PC-3 (cell line): ENCODE measurements at regions not wholly inside any gene's neighbourhood (a gene's known extent, or its start where the extent isn't known, plus 50 kb on each side); places are given as distances from the start of the nearest gene placed in this dataset.

ENCODE experiments used
- ATAC-seq: fragments of 200-7000 bp; cut with Tn5 transposase; 2 replicates; pipeline ENCODE4 v1.9.1; 2020; ENCODE audit warnings: mild to moderate bottlenecking, moderate library complexity
- BruUV-seq: library from RNA; stranded (reverse); fragments of 400-500 nt; replicated peaks from 2 replicates; lab custom pipeline; 2021; lab: Mats Ljungman, UMichigan
- CTCF ChIA-PET: fragments of 300-600 bp; sonication (Branson Sonifier 250); formaldehyde crosslinking; loops from one replicate; lab custom pipeline; 2022; ENCODE audit warnings: antibody characterized with exemption; lab: Charles Lee
- POLR2A ChIA-PET: fragments of 300-600 bp; sonication (Branson Sonifier 250); formaldehyde crosslinking; loops from one replicate; lab custom pipeline; 2022; ENCODE audit warnings: antibody characterized with exemption; ENCODE audit not compliant: unreplicated experiment; lab: Charles Lee
- DNase-seq: peaks from one replicate; pipeline ENCODE4 v3.0.0-alpha.2; 2015
- H2AFZ ChIP-seq: fragments of 300-600 bp; sonication (generic); 2 replicates; pipeline ENCODE4 v1.6.0; 2016; ENCODE audit warnings: antibody characterized with exemption, low read length
- H3F3A ChIP-seq: fragments of 300-600 bp; sonication (generic); one replicate; pipeline ENCODE4 v1.6.0; 2017; ENCODE audit warnings: antibody characterized with exemption, low read length, control low read depth, mild to moderate bottlenecking; ENCODE audit not compliant: unreplicated experiment
- H3K27ac ChIP-seq: fragments of 300-600 bp; sonication (generic); 2 replicates; pipeline ENCODE4 v1.5.1; 2016; ENCODE audit warnings: mild to moderate bottlenecking, low read length
- H3K27me3 ChIP-seq: fragments of 300-600 bp; sonication (generic); 2 replicates; pipeline ENCODE4 v1.6.1; 2016; ENCODE audit warnings: low read length, mixed read lengths
- H3K36me3 ChIP-seq: fragments of 300-600 bp; sonication (generic); 2 replicates; pipeline ENCODE4 v1.6.1; 2016; ENCODE audit warnings: low read depth, mixed run types, low read length, mixed read lengths
- H3K4me1 ChIP-seq: fragments of 300-600 bp; sonication (generic); 2 replicates; pipeline ENCODE4 v1.5.1; 2016; ENCODE audit warnings: low read length; ENCODE audit not compliant: insufficient read depth
- H3K4me2 ChIP-seq: fragments of 300-600 bp; sonication (generic); 2 replicates; pipeline ENCODE4 v1.6.0; 2016; ENCODE audit warnings: low read length
- H3K4me3 ChIP-seq: fragments of 300-600 bp; sonication (generic); 2 replicates; pipeline ENCODE4 v1.5.1; 2016; ENCODE audit warnings: mild to moderate bottlenecking, low read length, mixed read lengths
- H3K79me2 ChIP-seq: fragments of 300-600 bp; sonication (generic); 2 replicates; pipeline ENCODE4 v1.6.1; 2017; ENCODE audit warnings: low read length, mixed read lengths
- H3K9ac ChIP-seq: fragments of 300-600 bp; sonication (generic); 2 replicates; pipeline ENCODE4 v1.6.0; 2016; ENCODE audit warnings: mild to moderate bottlenecking, low read length
- H3K9me2 ChIP-seq: fragments of 300-600 bp; sonication (generic); replicated peaks from 2 replicates; pipeline ENCODE4 v1.6.1; 2016; ENCODE audit warnings: mixed run types, low read length, mixed read lengths
- H3K9me3 ChIP-seq: fragments of 300-600 bp; sonication (generic); 2 replicates; pipeline ENCODE4 v1.6.1; 2016; ENCODE audit warnings: low read length, mixed read lengths
- H4K20me1 ChIP-seq: fragments of 300-600 bp; sonication (generic); 2 replicates; pipeline ENCODE4 v1.6.1; 2016; ENCODE audit warnings: low read length, mixed read lengths
- EZH2 ChIP-seq: fragments of 300-600 bp; sonication (generic); IDR thresholded peaks from one replicate; pipeline ENCODE4 v1.6.1; 2017; ENCODE audit warnings: antibody characterized with exemption, mild to moderate bottlenecking, low read length; ENCODE audit not compliant: unreplicated experiment
- EZH2phosphoT487 ChIP-seq: fragments of 300-600 bp; sonication (generic); IDR thresholded peaks from 2 replicates; pipeline ENCODE4 v1.6.1; 2018; ENCODE audit warnings: mild to moderate bottlenecking, antibody characterized with exemption, low read length, borderline replicate concordance
- intact Hi-C: fragments of 100-400 bp; cut with micrococcal nuclease; formaldehyde crosslinking; loops from 2 replicates; pipeline ENCODE4 v1.9.0; 2023
- TF ChIP-seq, protein P1 (sequence below): fragments of 300-600 bp; sonication (generic); conservative IDR thresholded peaks from 2 replicates; pipeline ENCODE4 v1.5.1; 2017; ENCODE audit warnings: antibody characterized with exemption, low read depth, mild to moderate bottlenecking, low read length

DNA sequence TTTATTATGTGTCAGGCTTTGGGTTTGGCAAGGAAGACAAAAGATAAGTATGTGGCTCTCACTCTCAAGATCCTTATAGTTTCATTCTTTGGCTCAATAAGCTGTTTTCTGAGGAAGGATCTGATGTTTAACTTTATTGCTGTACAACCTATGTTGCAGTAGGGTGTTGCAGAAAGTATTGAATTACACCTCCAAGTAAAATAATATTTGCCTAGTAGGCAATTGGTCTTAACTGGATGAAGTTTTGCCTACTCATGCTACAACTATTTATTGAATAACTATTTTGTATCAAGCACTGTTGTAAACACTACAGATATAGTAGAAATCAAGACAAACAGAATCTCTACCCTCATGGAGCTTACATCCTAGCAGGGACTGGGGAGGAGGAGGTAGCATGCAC is 169.7 kb downstream of the TAF11L14 start:
- POLR2A ChIA-PET, result interaction anchor here (0.6 kb wide), 1 partner anchor 49 kb away, joined by 6 read pairs; no protein-coding TSS in a partner anchor
- no peaks in the 10 kb centered on the region for H3K27me3 ChIP-seq
- intact Hi-C loops, result no loop called here
- H3K4me3 ChIP-seq, result no peak overlapping the region
- no peak overlapping the region for H2AFZ ChIP-seq
- no peak for TF ChIP-seq EZH2
- no peak for TF ChIP-seq EZH2phosphoT487
- TF ChIP-seq, protein P1, sequence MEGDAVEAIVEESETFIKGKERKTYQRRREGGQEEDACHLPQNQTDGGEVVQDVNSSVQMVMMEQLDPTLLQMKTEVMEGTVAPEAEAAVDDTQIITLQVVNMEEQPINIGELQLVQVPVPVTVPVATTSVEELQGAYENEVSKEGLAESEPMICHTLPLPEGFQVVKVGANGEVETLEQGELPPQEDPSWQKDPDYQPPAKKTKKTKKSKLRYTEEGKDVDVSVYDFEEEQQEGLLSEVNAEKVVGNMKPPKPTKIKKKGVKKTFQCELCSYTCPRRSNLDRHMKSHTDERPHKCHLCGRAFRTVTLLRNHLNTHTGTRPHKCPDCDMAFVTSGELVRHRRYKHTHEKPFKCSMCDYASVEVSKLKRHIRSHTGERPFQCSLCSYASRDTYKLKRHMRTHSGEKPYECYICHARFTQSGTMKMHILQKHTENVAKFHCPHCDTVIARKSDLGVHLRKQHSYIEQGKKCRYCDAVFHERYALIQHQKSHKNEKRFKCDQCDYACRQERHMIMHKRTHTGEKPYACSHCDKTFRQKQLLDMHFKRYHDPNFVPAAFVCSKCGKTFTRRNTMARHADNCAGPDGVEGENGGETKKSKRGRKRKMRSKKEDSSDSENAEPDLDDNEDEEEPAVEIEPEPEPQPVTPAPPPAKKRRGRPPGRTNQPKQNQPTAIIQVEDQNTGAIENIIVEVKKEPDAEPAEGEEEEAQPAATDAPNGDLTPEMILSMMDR, result no peak
- no peaks in the 10 kb centered on the region for H3K79me2 ChIP-seq
- H3K4me2 ChIP-seq, result no peak overlapping the region
- H3K9ac ChIP-seq, result no peak overlapping the region
- no peaks in the 10 kb centered on the region for H3K9me2 ChIP-seq
- no peaks in the 10 kb centered on the region for H3F3A ChIP-seq
- H3K27ac ChIP-seq, result no peak overlapping the region
- BruUV-seq, result no TSS peak
- ATAC-seq (peak; percentile 35; the same call in 1 of the 2 replicates), DNase-seq (peak; percentile 57)
- no peaks in the 10 kb centered on the region for H4K20me1 ChIP-seq
- H3K36me3 ChIP-seq, result no peaks in the 10 kb centered on the region
- H3K9me3 ChIP-seq, result no peaks in the 10 kb centered on the region
- CTCF ChIA-PET, result no interaction called here
- peaks cover 25% of the 10 kb centered on the region for H3K4me1 ChIP-seq

DNA sequence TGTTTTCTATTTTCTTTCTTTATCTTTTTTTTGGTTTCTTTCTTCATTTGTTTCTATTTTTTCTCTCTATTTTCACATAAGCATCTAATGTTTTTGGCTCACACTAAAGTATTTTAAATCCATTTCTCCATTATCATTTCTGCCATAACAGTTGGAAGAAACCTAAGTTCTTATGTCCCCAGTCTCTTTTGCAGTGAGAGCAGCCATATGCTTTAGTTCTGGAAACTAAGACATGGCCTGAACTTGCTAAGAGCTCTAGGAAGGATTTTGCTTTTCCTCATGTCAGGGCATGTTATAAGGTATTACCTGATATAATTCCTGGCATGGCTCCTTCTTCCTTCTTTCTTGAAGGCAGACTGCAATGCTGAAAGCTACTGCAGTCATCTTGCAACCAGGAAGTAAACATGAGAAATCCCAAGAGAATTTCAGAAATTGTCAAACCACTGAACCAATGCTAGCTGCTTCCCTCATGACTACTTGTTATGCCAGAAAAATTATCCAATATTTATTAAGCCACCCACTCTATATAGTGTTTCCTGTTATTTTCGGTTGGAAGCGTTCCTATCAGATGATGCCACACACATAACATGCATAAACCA is 171.1 kb downstream of the TAF11L14 start:
- DNase-seq, result peak; percentile 59
- ChIA-PET POLR2A (no interaction called here), CTCF (no interaction called here)

More for the DNA sequence above, 171.1 kb downstream of the TAF11L14 start:
- Histone ChIP-seq H3K4me2 (no peak overlapping the region), H3K9me3 (no peaks in the 10 kb centered on the region), H3F3A (no peaks in the 10 kb centered on the region), H3K9ac (no peak overlapping the region), H2AFZ (no peak overlapping the region), H3K27me3 (no peaks in the 10 kb centered on the region), H3K9me2 (no peaks in the 10 kb centered on the region), H3K36me3 (no peaks in the 10 kb centered on the region), H3K4me1 (peaks cover 15% of the 10 kb centered on the region), H3K79me2 (no peaks in the 10 kb centered on the region), H4K20me1 (no peaks in the 10 kb centered on the region), H3K27ac (no peak overlapping the region), H3K4me3 (no peak overlapping the region)
- no peak for TF ChIP-seq EZH2phosphoT487
- TF ChIP-seq, protein P1, result no peak
- no peak for TF ChIP-seq EZH2
- no TSS peak for BruUV-seq
- peak; percentile 20; the same call in 1 of the 2 replicates for ATAC-seq
- intact Hi-C loops, result no loop called here
